IMR-90 (cell line): ENCODE measurements at regions not wholly inside any gene's neighbourhood (a gene's known extent, or its start where the extent isn't known, plus 50 kb on each side); places are given as distances from the start of the nearest gene placed in this dataset.

Experiments used
- ATAC-seq: fragments of 200-7000 bp; cut with Tn5 transposase; 2 replicates; pipeline ENCODE4 v1.9.1; 2020; ENCODE audit warnings: low read depth, mild to moderate bottlenecking, moderate library complexity
- BruUV-seq: library from RNA; stranded (reverse); fragments of 400-500 nt; replicated peaks from 2 replicates; lab custom pipeline; 2021; lab: Mats Ljungman, UMichigan
- CTCF ChIA-PET: fragments of 300-600 bp; formaldehyde crosslinking; extraction: SDS; loops from one replicate; lab custom pipeline; 2021; ENCODE audit warnings: antibody characterized with exemption; lab: Yijun Ruan, JAX
- POLR2A ChIA-PET: fragments of 300-600 bp; sonication (Branson Sonifier 250); formaldehyde crosslinking; loops from one replicate; lab custom pipeline; 2022; ENCODE audit warnings: antibody characterized with exemption; ENCODE audit not compliant: unreplicated experiment; lab: Charles Lee
- DNase-seq: peaks from one replicate; pipeline ENCODE4 v3.0.0; 2013
- H2AFZ ChIP-seq: replicated peaks from 2 replicates; pipeline ENCODE3; 2013; ENCODE audit warnings: low read length, mild to moderate bottlenecking; ENCODE audit not compliant: poor library complexity
- H2AK5ac ChIP-seq: 2 replicates; pipeline ENCODE4 v1.6.1; 2013; ENCODE audit warnings: low read depth, low read length, inconsistent platforms
- H2AK9ac ChIP-seq: replicated peaks from 2 replicates; pipeline ENCODE3; 2013; ENCODE audit warnings: mild to moderate bottlenecking, low read depth, low read length, moderate library complexity; ENCODE audit not compliant: poor library complexity
- H2BK120ac ChIP-seq: 2 replicates; pipeline ENCODE4 v1.6.1; 2013; ENCODE audit warnings: low read depth, low read length, inconsistent platforms
- H2BK15ac ChIP-seq: 3 replicates; pipeline ENCODE4 v1.6.1; 2013; ENCODE audit warnings: low read depth, low read length, inconsistent platforms
- H2BK20ac ChIP-seq: 2 replicates; pipeline ENCODE4 v1.6.1; 2013; ENCODE audit warnings: low read depth, mild to moderate bottlenecking, inconsistent platforms, low read length, moderate library complexity
- H2BK5ac ChIP-seq: 2 replicates; pipeline ENCODE4 v1.6.1; 2013; ENCODE audit warnings: mild to moderate bottlenecking, low read depth, low read length, inconsistent platforms; ENCODE audit not compliant: poor library complexity, severe bottlenecking
- H3K14ac ChIP-seq: replicated peaks from 2 replicates; pipeline ENCODE4 v1.6.1; 2013; ENCODE audit warnings: low read depth, low read length, inconsistent platforms
- H3K18ac ChIP-seq: 2 replicates; pipeline ENCODE4 v1.6.1; 2013; ENCODE audit warnings: low read depth, low read length, control low read depth
- H3K23ac ChIP-seq: 2 replicates; pipeline ENCODE4 v1.6.1; 2013; ENCODE audit warnings: low read depth, low read length, inconsistent platforms
- H3K27ac ChIP-seq: 2 replicates; pipeline ENCODE4 v1.5.1; 2013; ENCODE audit warnings: mild to moderate bottlenecking, control low read depth, low read length; ENCODE audit not compliant: insufficient read depth
- H3K27me3 ChIP-seq: 2 replicates; pipeline ENCODE4 v1.6.1; 2013; ENCODE audit warnings: low read length; ENCODE audit not compliant: control insufficient read depth, insufficient read depth
- H3K36me3 ChIP-seq: 2 replicates; pipeline ENCODE4 v1.6.1; 2013; ENCODE audit warnings: low read length, mixed read lengths; ENCODE audit not compliant: control insufficient read depth, insufficient read depth
- H3K4ac ChIP-seq: 2 replicates; pipeline ENCODE4 v1.6.1; 2013; ENCODE audit warnings: low read depth, low read length, inconsistent platforms
- H3K4me1 ChIP-seq: 2 replicates; pipeline ENCODE4 v1.6.1; 2013; ENCODE audit warnings: low read length, mixed read lengths; ENCODE audit not compliant: control insufficient read depth, insufficient read depth
- H3K4me2 ChIP-seq: 2 replicates; pipeline ENCODE4 v1.6.1; 2013; ENCODE audit warnings: low read depth, mild to moderate bottlenecking, control low read depth, low read length, moderate library complexity
- H3K4me3 ChIP-seq: 2 replicates; pipeline ENCODE4 v1.5.1; 2013; ENCODE audit warnings: low read depth, mild to moderate bottlenecking, control low read depth, low read length, moderate library complexity; ENCODE audit not compliant: insufficient read depth
- H3K56ac ChIP-seq: 2 replicates; pipeline ENCODE4 v1.6.1; 2013; ENCODE audit warnings: low read length, inconsistent platforms; ENCODE audit not compliant: insufficient read depth; ENCODE audit errors: extremely low read depth
- H3K79me1 ChIP-seq, 2 experiments: 2 replicates each; pipeline ENCODE4 v1.6.1; 2013; ENCODE audit warnings: low read length in 2 of 2, inconsistent platforms in 1 of 2, low read depth in 1 of 2
- H3K9ac ChIP-seq: 2 replicates; pipeline ENCODE4 v1.6.1; 2013; ENCODE audit warnings: low read depth, low read length, control low read depth
- H3K9me1 ChIP-seq: 2 replicates; pipeline ENCODE4 v1.6.1; 2013; ENCODE audit warnings: low read length, inconsistent platforms; ENCODE audit not compliant: insufficient read depth
- H3K9me3 ChIP-seq: 2 replicates; pipeline ENCODE4 v1.6.1; 2013; ENCODE audit warnings: low read length; ENCODE audit not compliant: control insufficient read depth, insufficient read depth
- H4K20me1 ChIP-seq: 2 replicates; pipeline ENCODE4 v1.6.1; 2013; ENCODE audit warnings: low read length, inconsistent platforms; ENCODE audit not compliant: insufficient read depth
- H4K5ac ChIP-seq: 2 replicates; pipeline ENCODE4 v1.6.1; 2013; ENCODE audit warnings: mild to moderate bottlenecking, low read depth, low read length, control low read depth
- H4K8ac ChIP-seq, 2 experiments: 2 replicates each; pipeline ENCODE4 v1.6.1; 2013; ENCODE audit warnings: low read depth in 2 of 2, low read length in 2 of 2, control low read depth in 1 of 2, inconsistent platforms in 1 of 2
- H4K91ac ChIP-seq: 2 replicates; pipeline ENCODE4 v1.6.1; 2013; ENCODE audit warnings: low read depth, low read length, inconsistent platforms; ENCODE audit not compliant: insufficient read depth
- CEBPB ChIP-seq: IDR thresholded peaks from 2 replicates; pipeline ENCODE4 v1.6.1; 2012; ENCODE audit warnings: low read depth, low read length, improper control_type of control experiment
- CTCF ChIP-seq: conservative IDR thresholded peaks from 2 replicates; pipeline ENCODE4 v1.5.1; 2012; ENCODE audit warnings: mild to moderate bottlenecking, low read depth, low read length, improper control_type of control experiment
- MAZ ChIP-seq: IDR thresholded peaks from 2 replicates; pipeline ENCODE4 v1.6.1; 2012; ENCODE audit warnings: low read depth, mild to moderate bottlenecking, low read length, improper control_type of control experiment, moderate library complexity, borderline replicate concordance
- MXI1 ChIP-seq: IDR thresholded peaks from 2 replicates; pipeline ENCODE4 v1.6.1; 2012; ENCODE audit warnings: low read depth, mild to moderate bottlenecking, low read length, moderate library complexity, borderline replicate concordance
- NFE2L2 ChIP-seq: fragments of 150-350 bp; IDR thresholded peaks from 2 replicates; pipeline ENCODE4 v1.6.1; 2016; ENCODE audit warnings: low read depth, mild to moderate bottlenecking, low read length
- POLR2A ChIP-seq: IDR thresholded peaks from 2 replicates; pipeline ENCODE4 v1.6.1; 2012; ENCODE audit warnings: mild to moderate bottlenecking, low read depth, low read length
- RAD21 ChIP-seq: IDR thresholded peaks from 2 replicates; pipeline ENCODE4 v1.6.1; 2012; ENCODE audit warnings: low read length, improper control_type of control experiment
- RCOR1 ChIP-seq: IDR thresholded peaks from 2 replicates; pipeline ENCODE4 v1.6.1; 2012; ENCODE audit warnings: mild to moderate bottlenecking, low read length, improper control_type of control experiment; ENCODE audit not compliant: insufficient replicate concordance
- USF2 ChIP-seq: fragments of 150-350 bp; IDR thresholded peaks from 2 replicates; pipeline ENCODE4 v1.6.1; 2017; ENCODE audit warnings: mild to moderate bottlenecking, antibody characterized with exemption, low read length, low read depth
- WGBS, 2 experiments: methylation state at CpG; one replicate each; pipeline versions ENCODE4 v1.1.5 to v1.1.7; 2013; ENCODE audit warnings: missing lambda C conversion rate in 2 of 2; ENCODE audit not compliant: insufficient read length in 1 of 2; ENCODE audit errors: extremely low coverage in 2 of 2; 5-methylcytosine and 5-hydroxymethylcytosine counted together
- dilution Hi-C: fragments of 300-500 bp; cut with HindIII; formaldehyde crosslinking; loops from one replicate; pipeline ENCODE4 v1.14.3; 2018; ENCODE audit warnings: low sequenced_read_pairs; ENCODE audit not compliant: unreplicated experiment
- in situ Hi-C: fragments of 300-500 bp; cut with MboI; formaldehyde crosslinking; loops from 3 replicates; pipeline ENCODE4 v1.14.3; 2019; ENCODE audit warnings: low sequenced_read_pairs, inconsistent platforms, mixed read lengths
- intact Hi-C: fragments of 100-400 bp; cut with micrococcal nuclease; formaldehyde crosslinking; loops from 2 replicates; pipeline ENCODE4 v1.10.0; 2022

- no CpG with 5 or more reads among the region's 4 CpGs for WGBS, 2 experiments
- no peaks in the 10 kb centered on the region for H3K79me1 ChIP-seq
- H2AK9ac ChIP-seq, result no peak overlapping the region
- H3K4me2 ChIP-seq, result no peak overlapping the region
- H3K4ac ChIP-seq, result no peak overlapping the region
- H2AFZ ChIP-seq, result no peak overlapping the region
- no peak overlapping the region for H2BK20ac ChIP-seq
- H3K4me1 ChIP-seq, result no peaks in the 10 kb centered on the region
- in situ Hi-C loops, result no loop called here
- no peak overlapping the region for H4K8ac ChIP-seq
- no peaks in the 10 kb centered on the region for H3K9me3 ChIP-seq
- no peak overlapping the region for H3K56ac ChIP-seq
- no peak for TF ChIP-seq CTCF
- TF ChIP-seq RAD21, result no peak
- TF ChIP-seq MAZ, result no peak
- no peak for TF ChIP-seq RCOR1
- no peak for TF ChIP-seq USF2
- TF ChIP-seq CEBPB, result no peak
- no peak for TF ChIP-seq NFE2L2
- TF ChIP-seq POLR2A, result no peak
- TF ChIP-seq MXI1, result no peak
- no peak overlapping the region for H4K91ac ChIP-seq
- no peak overlapping the region for H4K5ac ChIP-seq
- no peak overlapping the region for H2BK120ac ChIP-seq
- H3K9ac ChIP-seq, result no peak overlapping the region
- no peaks in the 10 kb centered on the region for H3K36me3 ChIP-seq
- no peak overlapping the region for H3K18ac ChIP-seq
- DNase-seq, result no peak
- no peaks in the 10 kb centered on the region for H4K20me1 ChIP-seq
- BruUV-seq, result no TSS peak
- ChIA-PET CTCF (no interaction called here), POLR2A (no interaction called here)
- no peak overlapping the region for H2BK15ac ChIP-seq
- H3K27me3 ChIP-seq, result peaks cover 10% of the 10 kb centered on the region
- no peak for ATAC-seq
- intact Hi-C loops, result no loop called here
- H3K9me1 ChIP-seq, result no peaks in the 10 kb centered on the region
- H2BK5ac ChIP-seq, result no peak overlapping the region
- no peak overlapping the region for H3K27ac ChIP-seq
- dilution Hi-C loops, result no loop called here
- H3K23ac ChIP-seq, result no peak overlapping the region
- no peak overlapping the region for H2AK5ac ChIP-seq
- H3K14ac ChIP-seq, result no peak overlapping the region
- no peak overlapping the region for H3K4me3 ChIP-seq
Observed at GRCh38 chr5:133807348-133807747, 161.1 kb downstream of the C5orf15 start.
